ENCODE measurements at regions not wholly inside any gene's neighbourhood (a gene's known extent, or its start where the extent isn't known, plus 50 kb on each side); places are given as distances from the start of the nearest gene placed in this dataset.
"Not testable (repeated sequence)": the region's sequence is repeated elsewhere in the genome, so short reads cannot be mapped to it uniquely, and the experiment has no call there.

- DNase-seq (ENCODE audit: low read depth in 3 of 3): no peak
These were observed 228.6 kb downstream of the ZNF621 start for GRCh38 chr3:40753291-40753770.

- no peak for DNase-seq (ENCODE audit: low read depth in 3 of 3)
These were observed 229.2 kb downstream of the ZNF621 start for GRCh38 chr3:40753951-40754350.

- DNase-seq (ENCODE audit: low read depth in 3 of 3): no peak
These were observed 230.2 kb downstream of the ZNF621 start for GRCh38 chr3:40754994-40755393.

DNA sequence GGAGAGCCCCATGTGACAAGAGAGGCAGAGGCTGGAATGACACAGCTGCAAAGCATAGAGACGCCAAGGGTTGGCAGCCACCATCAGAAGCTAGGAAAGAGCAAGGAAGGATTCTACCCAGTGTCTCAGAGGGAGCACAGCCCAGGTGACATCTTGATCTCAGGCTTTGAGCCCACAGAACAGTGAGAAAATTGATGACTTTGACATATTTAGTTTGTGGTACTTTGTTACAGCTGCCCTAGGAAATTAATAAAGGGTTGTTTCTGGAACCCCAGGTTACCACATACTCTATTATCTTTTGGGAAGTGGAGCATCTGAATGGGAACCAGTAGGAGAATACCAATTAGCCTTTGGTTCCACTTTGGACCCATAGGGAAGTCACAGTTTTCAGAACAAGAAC, 231.7 kb downstream of the ZNF621 start:
- no peak for DNase-seq (ENCODE audit: low read depth in 3 of 3)

- not testable (repeated sequence) for DNase-seq (ENCODE audit: low read depth in 3 of 3)
These were observed 238.0 kb downstream of the ZNF621 start for GRCh38 chr3:40762771-40763170.

GRCh38 chr3:40763807-40764206, 239.0 kb downstream of the ZNF621 start:
- DNase-seq (ENCODE audit: low read depth in 3 of 3): no peak

DNA sequence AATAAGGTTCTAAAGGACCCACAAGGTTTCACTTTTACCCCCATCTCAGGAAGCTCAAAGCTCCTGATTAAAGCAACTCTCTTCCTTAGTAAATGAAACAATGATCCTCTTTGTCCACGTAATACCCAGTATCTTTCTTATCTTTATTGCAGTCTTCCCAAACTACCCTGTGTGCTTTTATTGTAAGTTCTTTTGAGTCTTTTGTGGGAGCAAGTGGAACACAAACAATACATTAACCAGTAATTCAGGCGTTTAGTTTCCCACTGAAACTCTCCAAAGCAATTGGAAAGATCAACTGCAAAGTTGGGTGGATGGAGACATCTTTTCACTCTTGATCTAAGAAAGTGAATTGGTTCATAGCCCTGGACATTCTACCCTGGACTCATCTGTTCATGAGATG, 240.0 kb downstream of the ZNF621 start:
- DNase-seq (ENCODE audit: low read depth in 3 of 3): no peak

- DNase-seq (ENCODE audit: low read depth in 3 of 3): no peak
These were observed 241.1 kb downstream of the ZNF621 start for GRCh38 chr3:40765884-40766283.

- DNase-seq (ENCODE audit: low read depth in 3 of 3): no peak
These were observed 241.6 kb downstream of the ZNF621 start for GRCh38 chr3:40766396-40766795.

DNA sequence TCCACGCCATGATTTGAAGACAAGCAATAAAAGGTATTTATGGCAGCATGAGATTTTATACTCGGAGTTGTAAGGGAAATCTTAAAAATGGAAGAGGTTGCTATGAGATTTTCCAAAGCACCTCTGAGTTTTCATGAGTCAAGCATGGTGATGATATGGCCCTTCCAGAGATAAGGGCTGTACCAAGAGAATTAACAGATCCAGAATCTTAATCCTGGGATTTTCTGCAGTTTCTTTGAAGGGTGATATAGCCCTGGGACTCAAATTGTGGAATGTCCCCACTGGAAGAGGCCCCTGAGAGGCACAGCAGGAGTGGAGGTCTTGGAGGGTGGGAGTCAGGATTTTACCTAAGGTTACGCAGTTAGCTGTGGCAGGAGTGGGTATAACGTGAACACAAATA, 243.3 kb downstream of the ZNF621 start:
- DNase-seq (ENCODE audit: low read depth in 3 of 3): no peak

DNA sequence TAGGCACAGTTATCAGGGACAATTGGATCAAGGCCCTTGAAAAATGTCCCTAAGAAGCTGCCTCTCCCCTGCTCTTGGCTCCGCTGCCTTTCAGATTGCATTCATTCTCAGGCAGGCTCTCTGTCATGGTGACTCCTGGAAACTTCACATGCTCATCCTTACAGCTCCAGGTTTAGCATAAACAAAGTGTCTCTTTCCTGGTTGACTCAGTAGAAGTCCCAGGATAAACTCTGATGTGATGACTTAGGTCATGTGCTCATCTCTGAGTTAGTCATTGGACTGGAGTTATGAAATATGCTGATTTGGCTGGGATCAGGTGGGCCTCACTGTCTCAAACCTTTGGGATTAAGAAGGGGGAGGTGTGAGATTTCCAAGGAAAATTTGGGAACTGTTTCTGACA, 243.8 kb downstream of the ZNF621 start:
- no peak for DNase-seq (ENCODE audit: low read depth in 3 of 3)

- no peak for DNase-seq (ENCODE audit: low read depth in 3 of 3)
These were observed 245.3 kb downstream of the ZNF621 start for GRCh38 chr3:40770061-40770460.

DNA sequence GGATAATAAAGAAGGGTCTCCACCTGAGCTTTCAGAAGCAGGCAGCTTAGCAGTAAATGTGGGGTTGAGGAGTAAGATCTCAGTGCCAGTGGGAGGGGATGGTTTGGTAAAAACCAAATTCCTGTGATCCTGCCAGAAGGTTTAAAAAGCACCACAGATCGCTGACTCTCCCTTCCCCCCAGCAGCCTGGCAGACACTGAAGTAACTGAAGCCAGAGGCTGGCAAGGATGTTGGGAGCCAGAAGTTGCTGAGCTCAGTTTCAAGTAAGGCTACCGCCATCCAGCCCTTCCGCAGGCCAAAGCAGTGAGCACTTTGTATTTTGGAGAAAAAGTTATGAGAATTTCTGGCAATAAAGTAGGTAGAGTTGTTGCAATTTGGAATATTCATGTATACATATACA, 246.4 kb downstream of the ZNF621 start:
- no peak for DNase-seq (ENCODE audit: low read depth in 3 of 3)

- DNase-seq (ENCODE audit: low read depth in 3 of 3): no peak
These were observed 254.3 kb downstream of the ZNF621 start for GRCh38 chr3:40779039-40779438.

DNA sequence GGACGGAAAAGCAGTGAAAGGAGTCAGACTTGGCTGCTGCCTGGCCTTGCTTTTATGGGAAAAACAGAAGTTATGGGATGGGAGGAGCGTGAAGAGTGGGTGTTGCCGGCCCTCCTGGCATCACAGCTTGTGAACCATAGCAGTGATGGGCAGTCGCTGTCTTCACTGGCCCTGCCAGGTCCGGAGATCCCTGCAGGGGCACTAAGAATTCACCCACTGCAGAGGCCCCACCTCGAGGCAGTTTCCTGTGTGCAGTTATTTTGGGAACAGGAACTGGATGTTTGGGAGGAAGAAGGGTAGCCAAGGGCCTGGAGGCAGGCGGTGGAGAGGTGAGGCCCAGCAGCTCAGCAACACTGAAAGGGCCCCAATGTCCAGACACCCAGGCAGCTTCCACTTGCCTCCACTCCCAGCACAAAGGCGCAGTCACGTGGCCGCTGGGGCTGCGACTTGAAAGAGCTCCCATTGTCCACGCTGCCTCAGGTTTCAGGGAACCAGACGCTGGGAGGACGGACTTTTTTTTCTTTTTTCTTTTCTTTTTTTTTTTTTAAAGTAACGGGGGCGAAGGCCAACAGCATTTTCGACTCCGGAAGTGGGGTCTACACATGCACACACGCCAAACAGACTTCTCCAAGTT, 255.6 kb downstream of the ZNF621 start:
- DNase-seq (ENCODE audit: low read depth in 3 of 3): no peak

DNA sequence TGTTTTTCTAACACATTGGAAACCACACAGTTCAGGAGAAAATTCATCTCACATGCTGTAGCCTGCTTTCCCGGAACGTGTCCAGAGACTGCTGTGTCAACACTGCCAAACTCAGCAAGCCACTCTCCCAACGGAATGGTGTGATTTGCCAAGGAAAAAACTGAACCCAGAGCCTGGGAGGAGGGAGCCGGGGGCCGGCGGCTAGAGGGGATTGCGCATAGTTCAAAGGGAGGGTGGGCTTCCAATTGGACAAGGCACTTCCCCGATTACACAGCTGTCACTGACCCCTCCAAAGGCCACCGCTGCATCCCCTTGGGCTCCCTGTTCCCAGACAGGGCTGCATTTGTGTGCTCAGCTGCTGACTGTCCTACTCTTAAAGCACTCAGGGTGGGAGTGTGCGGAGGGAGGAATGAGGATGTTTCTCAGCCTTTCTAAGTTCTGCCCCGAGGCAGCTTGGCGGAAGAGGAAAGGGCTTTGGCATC, 256.2 kb downstream of the ZNF621 start:
- no peak for DNase-seq (ENCODE audit: low read depth in 3 of 3)

DNA sequence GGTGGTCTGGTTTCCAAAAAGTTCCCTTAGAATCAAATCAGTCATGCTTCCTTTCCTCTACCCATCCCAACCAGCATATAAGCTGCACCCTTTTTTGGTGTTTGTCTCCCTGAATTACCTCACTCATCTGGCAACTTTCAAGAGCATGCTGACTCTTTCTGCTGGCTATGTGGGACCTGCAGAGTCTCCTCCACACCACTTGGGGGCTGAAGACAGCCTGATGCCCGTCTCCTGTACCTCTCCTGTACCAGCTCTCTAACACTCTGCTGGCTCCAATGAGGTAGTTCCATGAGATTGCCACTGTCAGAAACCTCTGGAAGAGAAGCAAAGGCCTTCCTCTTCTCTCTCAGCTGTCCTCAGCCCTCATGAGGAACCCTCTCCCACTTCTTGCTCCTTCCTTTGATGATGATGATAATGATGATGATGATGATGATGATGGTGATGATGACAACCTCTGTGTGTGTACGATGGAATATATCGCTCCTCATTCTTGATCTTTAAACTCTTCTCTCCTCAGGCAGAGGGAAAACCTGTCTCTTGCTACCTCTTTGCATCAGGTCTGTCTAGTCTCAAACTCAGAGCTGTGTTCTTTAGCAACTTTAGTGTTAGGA, 257.5 kb downstream of the ZNF621 start:
- no peak for DNase-seq (ENCODE audit: low read depth in 3 of 3)

- DNase-seq (ENCODE audit: low read depth in 3 of 3): no peak
These were observed 266.0 kb downstream of the ZNF621 start for GRCh38 chr3:40790746-40791145.

DNA sequence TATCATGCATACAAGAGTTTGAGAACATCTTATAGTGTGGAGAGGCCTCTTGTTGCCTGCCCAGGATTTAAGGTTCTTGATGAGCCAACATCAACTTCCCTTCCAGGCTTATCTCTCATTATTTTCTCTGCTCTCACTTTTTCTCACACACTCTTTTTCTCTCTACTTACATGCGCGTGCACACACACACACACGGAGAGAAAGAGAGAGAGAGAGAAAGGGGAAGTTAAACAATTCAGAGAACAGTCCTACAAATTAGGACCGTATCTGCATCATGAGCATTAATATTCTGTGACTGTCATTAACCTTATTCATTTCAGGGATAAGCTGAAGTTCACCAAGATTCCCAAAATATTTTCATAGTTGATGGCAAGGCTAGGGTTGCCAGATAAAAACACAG, 269.0 kb downstream of the ZNF621 start:
- no peak for DNase-seq (ENCODE audit: low read depth in 3 of 3)

DNA sequence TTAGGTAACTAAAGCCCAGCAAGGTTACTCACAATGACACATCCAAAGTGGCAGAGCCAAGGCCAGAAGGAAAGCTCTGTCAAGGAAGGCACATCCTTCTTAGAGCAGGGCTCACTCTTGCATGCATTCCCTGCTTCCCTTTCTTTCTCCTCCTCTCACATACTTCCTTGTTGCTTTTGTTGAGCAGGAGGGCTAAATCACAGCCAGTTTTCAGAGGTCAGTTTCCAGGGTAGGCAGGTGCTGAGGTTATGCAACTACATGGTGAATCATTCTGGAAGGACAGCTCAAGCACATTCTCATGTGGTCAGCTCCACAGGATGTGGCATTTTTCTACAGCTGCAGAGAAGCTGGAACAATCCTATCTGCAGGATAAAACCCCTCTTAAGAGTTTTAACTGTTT, 275.6 kb downstream of the ZNF621 start:
- DNase-seq (ENCODE audit: low read depth in 3 of 3): no peak

- DNase-seq (ENCODE audit: low read depth in 3 of 3): no peak
These were observed 276.6 kb downstream of the ZNF621 start for GRCh38 chr3:40801284-40801741.

DNA sequence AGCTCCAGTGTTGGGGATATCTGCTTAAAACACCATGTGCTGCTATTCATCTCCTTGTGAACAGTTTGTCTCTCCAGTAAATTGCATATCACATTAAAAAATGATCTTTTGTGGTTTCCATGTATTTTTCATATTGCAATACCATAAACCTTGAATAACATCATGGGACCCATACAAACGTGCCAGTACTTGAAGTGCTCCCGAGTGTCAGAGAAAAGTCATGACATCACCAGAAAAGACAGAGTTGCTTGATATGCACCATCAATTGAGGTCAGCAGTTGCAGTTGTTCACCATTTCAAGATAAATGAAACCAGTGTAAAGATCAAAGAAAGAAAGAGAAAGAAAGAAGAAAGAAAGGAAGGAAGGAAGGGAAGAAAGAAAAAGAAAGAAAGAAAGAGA, 278.6 kb downstream of the ZNF621 start:
- DNase-seq (ENCODE audit: low read depth in 3 of 3): no peak

GRCh38 chr3:40805456-40805855, 280.7 kb downstream of the ZNF621 start:
- no peak for DNase-seq (ENCODE audit: low read depth in 3 of 3)

- DNase-seq (ENCODE audit: low read depth in 3 of 3): no peak
These were observed 286.1 kb downstream of the ZNF621 start for GRCh38 chr3:40810813-40811212.

All from stimulated activated CD4-positive, alpha-beta T cell treated with anti-CD3 and anti-CD28 coated beads, TNF-alpha, amount 100 ng/mL, for 24 hours (primary cell).